GM23338 (cell line): ENCODE measurements at regions not wholly inside any gene's neighbourhood (a gene's known extent, or its start where the extent isn't known, plus 50 kb on each side); places are given as distances from the start of the nearest gene placed in this dataset.

ENCODE experiments used
- ATAC-seq: fragments of 200-7000 bp; cut with Tn5 transposase; 3 replicates; pipeline ENCODE4 v1.9.1; 2020
- DNase-seq: peaks from one replicate; pipeline ENCODE4 v3.0.0-alpha.2; 2015; ENCODE audit warnings: low spot score
- H2AFZ ChIP-seq: fragments of 200-600 bp; sonication (generic); 2 replicates; pipeline ENCODE4 v1.8.0; 2016; ENCODE audit warnings: antibody characterized with exemption, mild to moderate bottlenecking, moderate library complexity
- H3F3A ChIP-seq: fragments of 200-600 bp; sonication (generic); replicated peaks from 2 replicates; pipeline ENCODE4 v1.8.0; 2017; ENCODE audit warnings: antibody characterized with exemption, mixed run types, low read depth
- H3K27ac ChIP-seq: fragments of 200-600 bp; sonication (generic); 2 replicates; pipeline ENCODE4 v1.6.1; 2016; ENCODE audit warnings: low read depth
- H3K27me3 ChIP-seq: fragments of 200-600 bp; sonication (generic); 2 replicates; pipeline ENCODE4 v1.8.0; 2016; ENCODE audit warnings: mild to moderate bottlenecking, mixed run types, moderate library complexity; ENCODE audit not compliant: insufficient read depth
- H3K36me3 ChIP-seq: fragments of 200-600 bp; sonication (generic); 2 replicates; pipeline ENCODE4 v1.8.0; 2016; ENCODE audit warnings: mild to moderate bottlenecking; ENCODE audit not compliant: insufficient read depth
- H3K4me1 ChIP-seq: fragments of 200-600 bp; sonication (generic); 2 replicates; pipeline ENCODE4 v1.8.0; 2016; ENCODE audit warnings: mild to moderate bottlenecking, moderate library complexity; ENCODE audit not compliant: insufficient read depth
- H3K4me2 ChIP-seq: fragments of 200-600 bp; sonication (generic); 2 replicates; pipeline ENCODE4 v1.7.1; 2017; ENCODE audit warnings: mixed run types
- H3K4me3 ChIP-seq: fragments of 200-600 bp; sonication (generic); 2 replicates; pipeline ENCODE4 v1.6.1; 2016; ENCODE audit warnings: mixed run types
- H3K79me2 ChIP-seq: fragments of 200-600 bp; sonication (generic); replicated peaks from 2 replicates; pipeline ENCODE4 v1.8.0; 2017; ENCODE audit warnings: mild to moderate bottlenecking; ENCODE audit not compliant: insufficient read depth
- H3K9me2 ChIP-seq: fragments of 200-600 bp; sonication (generic); 2 replicates; pipeline ENCODE4 v1.8.0; 2017; ENCODE audit not compliant: insufficient read depth
- H4K20me1 ChIP-seq: fragments of 200-600 bp; sonication (generic); replicated peaks from 2 replicates; pipeline ENCODE4 v1.8.0; 2017; ENCODE audit warnings: mild to moderate bottlenecking; ENCODE audit not compliant: insufficient read depth
- H3K27ac Mint-ChIP-seq: 2 replicates; pipeline ENCODE4 v1.8.0; 2020; ENCODE audit warnings: inconsistent platforms, mild to moderate bottlenecking, moderate library complexity, mixed read lengths
- H3K27me3 Mint-ChIP-seq: 3 replicates; pipeline ENCODE4 v1.8.0; 2022; ENCODE audit warnings: low read depth, mild to moderate bottlenecking, moderate library complexity, mixed read lengths, inconsistent platforms; ENCODE audit not compliant: insufficient read depth, poor library complexity
- H3K36me3 Mint-ChIP-seq: 3 replicates; pipeline ENCODE4 v1.8.0; 2021; ENCODE audit warnings: low read depth, mild to moderate bottlenecking, inconsistent platforms, moderate library complexity, mixed read lengths
- H3K4me1 Mint-ChIP-seq: 3 replicates; pipeline ENCODE4 v1.8.0; 2020; ENCODE audit warnings: mild to moderate bottlenecking, inconsistent platforms, mixed read lengths
- H3K4me3 Mint-ChIP-seq: 3 replicates; pipeline ENCODE4 v1.8.0; 2021; ENCODE audit warnings: moderate library complexity, mild to moderate bottlenecking, inconsistent platforms, mixed read lengths
- H3K9me3 Mint-ChIP-seq: 3 replicates; pipeline ENCODE4 v1.8.0; 2020; ENCODE audit warnings: moderate library complexity, mild to moderate bottlenecking, inconsistent platforms, mixed read lengths
- CREB1 ChIP-seq: fragments of 250-450 bp; sonication (Bioruptor Pico); IDR thresholded peaks from 2 replicates; pipeline ENCODE4 v1.5.0; 2020; ENCODE audit warnings: low read depth, mild to moderate bottlenecking, moderate library complexity
- CTCF ChIP-seq, 2 experiments: fragments of 200-600 bp in 1 of 2; sonication (generic) in 1 of 2; conservative IDR thresholded peaks; 2 replicates each; pipeline versions ENCODE4 v1.5.1 to v1.6.1; 2016 to 2017; ENCODE audit warnings: antibody characterized with exemption in 2 of 2, low read depth in 2 of 2, mild to moderate bottlenecking in 2 of 2, moderate library complexity in 1 of 2
- ETS1 ChIP-seq: IDR thresholded peaks from 2 replicates; pipeline ENCODE4 v1.6.1; 2016; ENCODE audit warnings: antibody characterized with exemption
- EZH2 ChIP-seq: fragments of 200-600 bp; sonication (generic); IDR thresholded peaks from one replicate; pipeline ENCODE4 v1.8.0; 2017; ENCODE audit warnings: antibody characterized with exemption, mild to moderate bottlenecking, low read depth; ENCODE audit not compliant: unreplicated experiment
- EZH2phosphoT487 ChIP-seq: fragments of 200-600 bp; sonication (generic); IDR thresholded peaks from one replicate; pipeline ENCODE4 v1.8.1; 2018; ENCODE audit warnings: antibody characterized with exemption; ENCODE audit not compliant: unreplicated experiment
- REST ChIP-seq: IDR thresholded peaks from one replicate; pipeline ENCODE4 v1.6.1; 2018; ENCODE audit warnings: antibody characterized with exemption; ENCODE audit not compliant: unreplicated experiment
- ZNF114 ChIP-seq: fragments of 250-450 bp; sonication (Bioruptor Pico); IDR thresholded peaks from 2 replicates; pipeline ENCODE4 v1.5.0; 2020; ENCODE audit warnings: mild to moderate bottlenecking, moderate library complexity
- ZNF331 ChIP-seq: fragments of 250-450 bp; sonication (Bioruptor Pico); IDR thresholded peaks from 2 replicates; pipeline ENCODE4 v1.5.0; 2020; ENCODE audit warnings: low read depth, mild to moderate bottlenecking, moderate library complexity
- ZNF462 ChIP-seq: fragments of 250-450 bp; sonication (Bioruptor Pico); IDR thresholded peaks from 2 replicates; pipeline ENCODE4 v1.5.0; 2020; ENCODE audit warnings: mild to moderate bottlenecking, moderate library complexity

- no peak for TF ChIP-seq ZNF462 (CRISPR knock-in tag)
- TF ChIP-seq EZH2phosphoT487, result no peak
- no peak for TF ChIP-seq ZNF331 (CRISPR knock-in tag)
- no peak for TF ChIP-seq CTCF (conservative IDR thresholded peaks at IDR 0.05; ENCODE audit: low read depth in 2 of 2)
- TF ChIP-seq ETS1, result no peak
Observed at GRCh38 chrX:87078231-87078630, 439.4 kb upstream of the KLHL4 start (continued).

- Histone ChIP-seq H3K4me1 (no peaks in the 10 kb centered on the region), H3K9me2 (no peaks in the 10 kb centered on the region), H3K27ac (no peak overlapping the region), H4K20me1 (no peaks in the 10 kb centered on the region), H2AFZ (no peak overlapping the region), H3F3A (no peaks in the 10 kb centered on the region), H3K4me3 (no peak overlapping the region), H3K27me3 (no peaks in the 10 kb centered on the region), H3K4me2 (no peak overlapping the region), H3K36me3 (no peaks in the 10 kb centered on the region), H3K79me2 (no peaks in the 10 kb centered on the region)
- ATAC-seq (no peak), DNase-seq (no peak)
- no peaks in the 10 kb centered on the region for H3K4me1 Mint-ChIP-seq
- no peaks in the 10 kb centered on the region for H3K27me3 Mint-ChIP-seq
- no peak overlapping the region for H3K4me3 Mint-ChIP-seq
- no peaks in the 10 kb centered on the region; the same call in 2 of the 3 replicates for H3K9me3 Mint-ChIP-seq
- H3K36me3 Mint-ChIP-seq, result no peaks in the 10 kb centered on the region
- no peak overlapping the region for H3K27ac Mint-ChIP-seq
- no peak for TF ChIP-seq REST
- no peak for TF ChIP-seq ZNF114 (CRISPR knock-in tag)
- no peak for TF ChIP-seq EZH2
- TF ChIP-seq CTCF (conservative IDR thresholded peaks at IDR 0.05; ENCODE audit: low read depth in 2 of 2), result no peak
- TF ChIP-seq ZNF331 (CRISPR knock-in tag), result no peak
- no peak for TF ChIP-seq CREB1
Observed at GRCh38 chrX:87098477-87098876, 419.1 kb upstream of the KLHL4 start.
